GM21786 (cell line): ENCODE measurements at regions not wholly inside any gene's neighbourhood (a gene's known extent, or its start where the extent isn't known, plus 50 kb on each side); places are given as distances from the start of the nearest gene placed in this dataset.

ENCODE experiments used
- ATAC-seq: cut with Tn5 transposase; IDR thresholded peaks from one replicate; pipeline ENCODE4 v1.9.1; 2021; ENCODE audit not compliant: unreplicated experiment

GRCh38 chr20:23232679-23233308 is 117.8 kb upstream of the NXT1 start:
- ATAC-seq: no peak

- ATAC-seq: no peak
These were observed 118.4 kb upstream of the NXT1 start for GRCh38 chr20:23232219-23232581.

- ATAC-seq: no peak
These were observed 118.9 kb upstream of the NXT1 start for GRCh38 chr20:23231561-23232218.

- no peak for ATAC-seq
These were observed 119.7 kb upstream of the NXT1 start for GRCh38 chr20:23230766-23231385.

GRCh38 chr20:23229989-23230388 is 120.6 kb upstream of the NXT1 start:
- no peak for ATAC-seq

GRCh38 chr20:23228912-23229311 is 121.7 kb upstream of the NXT1 start:
- ATAC-seq: no peak

GRCh38 chr20:23227976-23228375 is 122.6 kb upstream of the NXT1 start:
- ATAC-seq: no peak

- no peak for ATAC-seq
These were observed 123.3 kb upstream of the NXT1 start for GRCh38 chr20:23227274-23227673.

GRCh38 chr20:23226612-23227265 is 123.9 kb upstream of the NXT1 start:
- no peak for ATAC-seq

- ATAC-seq: no peak
These were observed 125.1 kb upstream of the NXT1 start for GRCh38 chr20:23225407-23226060.

GRCh38 chr20:23224806-23225205 is 125.8 kb upstream of the NXT1 start:
- no peak for ATAC-seq

GRCh38 chr20:23223908-23224580 is 126.5 kb upstream of the NXT1 start:
- ATAC-seq: no peak

GRCh38 chr20:23222531-23223200 is 127.9 kb upstream of the NXT1 start:
- no peak for ATAC-seq

- no peak for ATAC-seq
These were observed 130.9 kb upstream of the CD93 start for GRCh38 chr20:23217023-23217422.

GRCh38 chr20:23215344-23215995 is 129.3 kb upstream of the CD93 start:
- ATAC-seq: no peak

GRCh38 chr20:23214903-23215302 is 128.8 kb upstream of the CD93 start:
- no peak for ATAC-seq

- no peak for ATAC-seq
These were observed 126.4 kb upstream of the CD93 start for GRCh38 chr20:23212464-23212995.

GRCh38 chr20:23212011-23212410 is 125.9 kb upstream of the CD93 start:
- ATAC-seq: no peak

GRCh38 chr20:23211164-23211563 is 125.0 kb upstream of the CD93 start:
- ATAC-seq: no peak
